ENCODE measurements at regions not wholly inside any gene's neighbourhood (a gene's known extent, or its start where the extent isn't known, plus 50 kb on each side); places are given as distances from the start of the nearest gene placed in this dataset.

GRCh38 chr18:29226213-29226612 lies 1049.3 kb upstream of the CDH2 start:
- no peak for TF ChIP-seq EP300 (IDR thresholded peaks at IDR 0.05; ENCODE audit: low read depth in 2 of 2, low read length in 2 of 2)
- TF ChIP-seq EP300 (CRISPR knock-in tag; IDR thresholded peaks at IDR 0.05; ENCODE audit: borderline replicate concordance) = no peak
- no peak for TF ChIP-seq RXRB (CRISPR knock-in tag; IDR thresholded peaks at IDR 0.05; ENCODE audit: borderline replicate concordance)
- TF ChIP-seq KAT8 (CRISPR knock-in tag; IDR thresholded peaks at IDR 0.05) = no peak
- TF ChIP-seq USF2 (IDR thresholded peaks at IDR 0.05; ENCODE audit: low read depth, low read length) = no peak
- TF ChIP-seq USF2 (CRISPR knock-in tag; IDR thresholded peaks at IDR 0.05; ENCODE audit: borderline replicate concordance) = no peak
- TF ChIP-seq SIN3B (IDR thresholded peaks at IDR 0.05; ENCODE audit: low read length) = no peak
